Keratinocyte (primary cell): ENCODE measurements at regions not wholly inside any gene's neighbourhood (a gene's known extent, or its start where the extent isn't known, plus 50 kb on each side); places are given as distances from the start of the nearest gene placed in this dataset.

Source experiments
- CTCF ChIP-seq, 3 experiments: IDR thresholded peaks in 1 of 3; conservative IDR thresholded peaks in 1 of 3; optimal IDR thresholded peaks in 1 of 3; 2 replicates in 2 of 3; 3 replicates in 1 of 3; pipeline versions ENCODE3 to v1.5.1; 2011; ENCODE audit warnings: low read length in 3 of 3, mild to moderate bottlenecking in 3 of 3, moderate library complexity in 2 of 3, control low read depth in 1 of 3, inconsistent platforms in 1 of 3; ENCODE audit not compliant: insufficient read depth in 2 of 3; ENCODE audit errors: extremely low read depth in 1 of 3
- EZH2 ChIP-seq: IDR thresholded peaks from one replicate; pipeline ENCODE4 v1.6.1; 2012; ENCODE audit warnings: inconsistent platforms, mild to moderate bottlenecking, low read length, moderate library complexity

- TF ChIP-seq CTCF (optimal IDR thresholded peaks at IDR 0.05 in 1 of 3, IDR thresholded peaks at IDR 0.05 in 1 of 3, conservative IDR thresholded peaks at IDR 0.05 in 1 of 3; ENCODE audit: extremely low read depth in 1 of 3, insufficient read depth in 2 of 3, low read length in 3 of 3) (no peak), EZH2 (no peak)
Observed at GRCh38 chr21:16084776-16085364, 355.1 kb downstream of the USP25 start.
